GM12874 (cell line): ENCODE measurements at regions not wholly inside any gene's neighbourhood (a gene's known extent, or its start where the extent isn't known, plus 50 kb on each side); places are given as distances from the start of the nearest gene placed in this dataset.

Experiments used
- CTCF ChIP-seq: IDR thresholded peaks from 2 replicates; pipeline ENCODE4 v1.5.1; 2011; ENCODE audit warnings: low read depth, mild to moderate bottlenecking, control low read depth, low read length, moderate library complexity; ENCODE audit not compliant: insufficient read depth

GRCh38 chr2:19683556-19683955 is 218.2 kb downstream of the TTC32 start:
- no peak for TF ChIP-seq CTCF

- no peak for TF ChIP-seq CTCF
Observed at GRCh38 chr2:19682493-19682892, 219.3 kb downstream of the TTC32 start.

- TF ChIP-seq CTCF, result no peak
Observed at GRCh38 chr2:19677825-19678518, 223.8 kb downstream of the TTC32 start.

GRCh38 chr2:19677215-19677777 is 224.5 kb downstream of the TTC32 start:
- no peak for TF ChIP-seq CTCF

- TF ChIP-seq CTCF, result peak; percentile 16; the same call in 1 of the 2 replicates
Observed at GRCh38 chr2:19676770-19677169, 225.0 kb downstream of the TTC32 start.

GRCh38 chr2:19675856-19676460 is 225.8 kb downstream of the TTC32 start:
- TF ChIP-seq CTCF, result no peak

GRCh38 chr2:19675003-19675629 is 226.7 kb downstream of the TTC32 start:
- no peak for TF ChIP-seq CTCF
